Coronary artery (tissue), 2 donors: ENCODE measurements at regions not wholly inside any gene's neighbourhood (a gene's known extent, or its start where the extent isn't known, plus 50 kb on each side); places are given as distances from the start of the nearest gene placed in this dataset.

Experiments used
- DNase-seq: peaks from one replicate; pipeline ENCODE4 v3.0.0-alpha.2; 2017; ENCODE audit warnings: low spot score
- H3K27ac ChIP-seq, 2 donors: fragments of 200-600 bp; sonication (generic); one replicate each; pipeline ENCODE4 v1.5.1; 2016 to 2019
- H3K4me3 ChIP-seq: fragments of 200-600 bp; sonication (generic); 2 replicates; pipeline ENCODE4 v1.5.1; 2016; ENCODE audit warnings: mild to moderate bottlenecking, moderate library complexity
- TF ChIP-seq, protein P1 (sequence below): fragments of 200-600 bp; sonication (generic); IDR thresholded peaks from one replicate; pipeline ENCODE4 v1.5.1; 2019; ENCODE audit warnings: antibody characterized with exemption

DNA sequence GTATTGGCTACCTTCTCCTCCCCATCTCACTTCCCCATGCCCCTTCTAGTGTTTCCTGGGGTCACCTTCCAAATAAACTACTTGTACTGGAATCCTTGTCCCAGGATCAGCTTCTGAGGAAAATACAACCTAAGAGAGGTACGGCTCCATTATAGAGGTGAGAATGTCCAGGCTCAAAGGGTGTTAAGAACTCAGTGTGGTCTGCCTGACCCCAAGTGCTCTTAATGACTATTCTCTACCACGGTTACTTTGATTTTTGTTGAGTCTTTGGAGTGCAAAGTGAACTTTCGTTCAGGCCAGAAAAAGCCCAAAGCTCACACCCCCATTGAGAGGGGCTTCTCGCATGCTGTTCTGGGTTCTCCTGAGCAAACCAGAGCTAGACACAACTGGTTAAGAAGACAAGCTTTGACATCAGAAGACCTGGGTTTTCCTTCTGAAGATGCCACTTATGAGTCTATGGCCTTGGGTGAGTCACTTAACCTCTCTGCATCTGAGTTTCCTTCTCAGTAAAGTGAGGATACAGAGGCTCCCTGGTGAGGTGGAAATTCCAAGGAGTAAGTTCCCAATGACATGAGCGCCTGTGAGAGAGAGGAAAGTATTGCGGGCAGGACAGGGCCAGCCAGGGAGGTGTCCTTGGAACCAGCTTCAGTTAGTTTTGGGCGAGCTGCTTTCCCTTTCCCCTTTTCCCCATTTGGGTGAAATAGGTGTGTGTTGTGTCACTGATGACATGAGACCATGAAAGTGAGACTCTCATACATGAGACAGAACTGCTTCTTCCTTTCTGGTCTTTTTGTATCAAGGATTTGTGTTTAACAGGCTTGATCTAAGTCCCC, 475.0 kb upstream of the PROK2 start:
- TF ChIP-seq, protein P1, sequence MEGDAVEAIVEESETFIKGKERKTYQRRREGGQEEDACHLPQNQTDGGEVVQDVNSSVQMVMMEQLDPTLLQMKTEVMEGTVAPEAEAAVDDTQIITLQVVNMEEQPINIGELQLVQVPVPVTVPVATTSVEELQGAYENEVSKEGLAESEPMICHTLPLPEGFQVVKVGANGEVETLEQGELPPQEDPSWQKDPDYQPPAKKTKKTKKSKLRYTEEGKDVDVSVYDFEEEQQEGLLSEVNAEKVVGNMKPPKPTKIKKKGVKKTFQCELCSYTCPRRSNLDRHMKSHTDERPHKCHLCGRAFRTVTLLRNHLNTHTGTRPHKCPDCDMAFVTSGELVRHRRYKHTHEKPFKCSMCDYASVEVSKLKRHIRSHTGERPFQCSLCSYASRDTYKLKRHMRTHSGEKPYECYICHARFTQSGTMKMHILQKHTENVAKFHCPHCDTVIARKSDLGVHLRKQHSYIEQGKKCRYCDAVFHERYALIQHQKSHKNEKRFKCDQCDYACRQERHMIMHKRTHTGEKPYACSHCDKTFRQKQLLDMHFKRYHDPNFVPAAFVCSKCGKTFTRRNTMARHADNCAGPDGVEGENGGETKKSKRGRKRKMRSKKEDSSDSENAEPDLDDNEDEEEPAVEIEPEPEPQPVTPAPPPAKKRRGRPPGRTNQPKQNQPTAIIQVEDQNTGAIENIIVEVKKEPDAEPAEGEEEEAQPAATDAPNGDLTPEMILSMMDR, result no peak
- DNase-seq, result no peak
- H3K27ac ChIP-seq, result no peak overlapping the region
- H3K4me3 ChIP-seq, result no peak overlapping the region

DNA sequence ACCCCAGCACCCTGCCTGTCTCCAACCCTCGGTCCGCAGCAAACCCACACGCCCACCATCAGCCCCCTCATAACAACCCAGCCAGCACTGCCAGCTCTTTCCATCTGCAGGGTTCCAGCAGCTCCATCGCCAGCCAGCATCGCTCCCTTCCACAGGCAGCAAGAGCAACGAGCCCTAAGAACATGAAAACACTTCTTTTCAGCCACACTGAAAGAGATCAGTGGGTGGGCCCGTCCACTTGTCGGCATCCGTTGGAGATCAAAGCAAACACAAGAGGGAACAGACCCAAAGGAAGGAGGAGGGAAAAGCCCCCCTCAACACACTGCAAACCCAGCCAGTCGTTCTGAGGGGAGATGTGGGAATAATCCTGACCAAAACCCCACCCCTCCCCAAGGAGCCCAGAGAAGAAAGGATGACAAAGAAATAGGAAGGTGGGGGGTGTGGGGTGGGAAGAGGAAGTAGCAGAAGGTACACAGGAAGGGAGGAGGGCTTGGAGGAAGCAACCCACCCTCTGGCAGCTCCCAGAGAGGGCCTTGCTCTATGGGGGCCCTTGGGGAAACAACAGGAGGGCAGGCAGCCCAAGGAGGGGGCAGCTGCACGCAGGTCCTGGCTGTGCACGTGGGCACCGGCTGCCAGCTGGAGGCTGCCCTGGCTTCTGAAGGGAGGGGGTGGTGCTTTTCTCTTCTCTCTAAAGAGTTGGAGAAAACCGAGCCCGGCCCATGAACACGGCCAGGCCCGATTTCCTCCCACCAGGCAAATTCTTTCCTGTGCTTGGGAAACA, 473.6 kb upstream of the PROK2 start:
- Histone ChIP-seq H3K27ac (no peak overlapping the region), H3K4me3 (no peak overlapping the region)
- DNase-seq, result no peak
- TF ChIP-seq, protein P1, result no peak

DNA sequence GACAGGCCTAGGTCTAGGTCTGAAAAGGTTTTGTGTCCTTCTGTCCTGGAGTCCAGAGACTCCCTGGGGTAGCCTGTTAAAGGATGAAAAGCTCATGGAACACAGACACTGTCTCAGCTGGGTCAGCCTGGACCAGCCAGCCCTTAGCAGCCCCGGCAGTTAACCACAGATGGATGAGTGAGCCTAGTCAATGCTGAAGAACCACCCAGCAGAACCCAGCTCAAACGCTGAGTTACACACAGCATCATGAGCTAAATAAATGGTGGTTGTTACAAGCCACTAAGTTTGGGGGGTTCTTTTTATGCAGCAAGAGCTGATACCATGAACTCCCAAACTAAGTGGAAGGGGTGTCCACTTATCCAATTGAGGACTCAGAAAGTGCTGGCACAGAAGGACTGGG, 472.8 kb upstream of the PROK2 start:
- DNase-seq, result no peak
- Histone ChIP-seq H3K27ac (no peak overlapping the region), H3K4me3 (no peak overlapping the region)
- TF ChIP-seq, protein P1, result no peak

DNA sequence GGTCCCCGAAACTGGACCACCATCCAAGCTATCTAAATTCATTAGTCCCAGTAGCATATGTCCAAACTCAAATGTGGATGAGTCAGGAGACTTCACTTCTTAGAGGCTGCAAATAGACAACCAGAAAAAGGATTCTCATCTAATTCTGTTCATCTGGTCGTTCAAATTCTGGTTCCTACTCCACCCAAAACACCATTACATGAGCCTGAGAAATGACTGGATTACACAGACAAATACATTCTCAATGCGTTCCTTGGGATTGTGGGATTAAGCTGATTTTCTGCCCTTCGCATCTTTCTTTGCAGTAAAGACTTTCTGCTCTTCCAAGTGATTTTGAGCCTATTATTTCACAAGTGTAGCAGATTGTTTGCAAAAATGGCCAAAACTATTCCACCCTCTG, 472.3 kb upstream of the PROK2 start:
- TF ChIP-seq, protein P1, result no peak
- Histone ChIP-seq H3K4me3 (no peak overlapping the region), H3K27ac (no peak overlapping the region)
- DNase-seq, result no peak

DNA sequence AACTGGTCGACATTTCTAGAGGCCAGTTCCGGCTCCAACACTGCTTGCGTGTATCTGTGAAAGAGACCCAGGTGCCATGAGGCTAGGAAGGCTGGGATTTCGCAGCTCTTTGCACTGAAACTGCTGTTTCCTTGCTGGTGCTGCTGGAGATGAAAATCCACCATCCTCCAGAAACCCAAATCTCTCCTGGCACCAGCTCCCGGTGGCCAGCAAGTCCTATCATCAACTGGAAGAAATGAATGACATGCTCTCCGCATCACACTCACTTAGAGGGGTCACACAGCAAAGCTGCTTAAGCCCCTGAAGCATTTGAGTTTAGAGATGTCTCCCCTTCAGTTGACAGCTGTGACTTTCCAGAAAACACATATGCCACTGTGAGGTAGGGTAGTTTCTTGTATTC, 471.8 kb upstream of the PROK2 start:
- TF ChIP-seq, protein P1, result no peak
- H3K4me3 ChIP-seq, result no peak overlapping the region
- no peak overlapping the region for H3K27ac ChIP-seq
- no peak for DNase-seq

DNA sequence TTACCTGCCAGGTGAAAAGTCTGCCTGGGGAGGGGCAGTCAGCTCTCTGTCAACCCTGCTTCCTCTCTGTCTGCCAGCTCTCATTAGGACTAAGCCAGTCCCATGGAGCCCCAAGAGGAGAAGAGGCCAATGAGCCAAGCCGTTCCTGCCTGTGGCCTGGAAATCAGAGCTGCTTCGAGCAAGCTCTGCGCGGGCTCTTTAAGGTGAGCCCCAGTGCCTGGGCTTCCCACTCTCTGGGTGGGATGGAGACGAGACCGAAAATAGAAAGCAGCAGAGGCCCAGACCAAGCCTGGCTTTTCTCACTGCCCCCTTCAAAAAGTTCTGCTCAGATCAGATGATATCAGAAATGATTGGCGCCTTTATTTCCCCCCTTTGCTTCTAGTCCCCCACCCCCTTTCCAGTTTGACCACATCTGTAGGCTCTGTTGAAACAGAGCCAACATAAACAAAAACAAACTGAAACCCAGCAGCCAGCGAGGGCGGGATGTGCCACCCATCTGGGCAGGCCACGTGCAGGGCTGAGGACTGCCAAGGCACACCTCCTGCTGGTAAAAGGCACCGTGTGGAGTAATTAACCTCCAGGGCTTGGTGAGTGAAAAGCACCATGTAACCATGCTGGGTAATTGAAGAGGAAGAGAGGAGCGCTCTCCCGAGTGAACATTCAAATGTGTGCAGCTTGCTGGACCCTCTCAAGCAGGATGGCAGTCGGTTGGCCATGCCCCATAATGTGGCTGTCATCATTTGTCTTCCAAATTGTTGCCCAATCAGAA, 471.0 kb upstream of the PROK2 start:
- Histone ChIP-seq H3K4me3 (no peak overlapping the region), H3K27ac (peak overlapping the region; percentile 40 to 63)
- DNase-seq, result no peak
- TF ChIP-seq, protein P1, result no peak
